GM19397 (cell line): ENCODE measurements at regions not wholly inside any gene's neighbourhood (a gene's known extent, or its start where the extent isn't known, plus 50 kb on each side); places are given as distances from the start of the nearest gene placed in this dataset.

ENCODE experiments used
- ATAC-seq: cut with Tn5 transposase; IDR thresholded peaks from one replicate; pipeline ENCODE4 v1.9.1; 2021; ENCODE audit warnings: mild to moderate bottlenecking, moderate library complexity; ENCODE audit not compliant: unreplicated experiment

GRCh38 chr11:19482319-19483100, 230.1 kb upstream of the NAV2 start:
- ATAC-seq, result no peak

DNA sequence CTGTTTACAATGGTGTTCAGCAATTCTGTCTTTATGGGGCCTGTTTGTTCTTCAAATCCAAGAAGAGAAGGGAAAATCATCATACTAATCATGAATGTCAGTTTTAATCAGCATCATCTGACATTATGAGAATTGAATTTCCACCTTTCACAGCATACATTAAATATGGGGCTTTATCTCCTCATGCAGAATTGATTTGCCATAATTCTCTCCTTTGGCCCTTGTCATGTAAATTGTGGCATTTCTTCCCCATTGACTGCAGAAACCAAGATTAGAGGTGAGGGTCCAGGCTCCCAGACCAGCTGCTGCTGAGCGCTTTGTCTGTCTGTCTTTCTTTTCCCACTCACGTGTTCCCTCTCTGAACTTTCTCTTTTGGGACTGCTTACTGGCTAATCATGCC, 232.1 kb upstream of the NAV2 start:
- ATAC-seq, result no peak

- no peak for ATAC-seq
Measured at GRCh38 chr11:19478891-19479290, 233.7 kb upstream of the NAV2 start.

DNA sequence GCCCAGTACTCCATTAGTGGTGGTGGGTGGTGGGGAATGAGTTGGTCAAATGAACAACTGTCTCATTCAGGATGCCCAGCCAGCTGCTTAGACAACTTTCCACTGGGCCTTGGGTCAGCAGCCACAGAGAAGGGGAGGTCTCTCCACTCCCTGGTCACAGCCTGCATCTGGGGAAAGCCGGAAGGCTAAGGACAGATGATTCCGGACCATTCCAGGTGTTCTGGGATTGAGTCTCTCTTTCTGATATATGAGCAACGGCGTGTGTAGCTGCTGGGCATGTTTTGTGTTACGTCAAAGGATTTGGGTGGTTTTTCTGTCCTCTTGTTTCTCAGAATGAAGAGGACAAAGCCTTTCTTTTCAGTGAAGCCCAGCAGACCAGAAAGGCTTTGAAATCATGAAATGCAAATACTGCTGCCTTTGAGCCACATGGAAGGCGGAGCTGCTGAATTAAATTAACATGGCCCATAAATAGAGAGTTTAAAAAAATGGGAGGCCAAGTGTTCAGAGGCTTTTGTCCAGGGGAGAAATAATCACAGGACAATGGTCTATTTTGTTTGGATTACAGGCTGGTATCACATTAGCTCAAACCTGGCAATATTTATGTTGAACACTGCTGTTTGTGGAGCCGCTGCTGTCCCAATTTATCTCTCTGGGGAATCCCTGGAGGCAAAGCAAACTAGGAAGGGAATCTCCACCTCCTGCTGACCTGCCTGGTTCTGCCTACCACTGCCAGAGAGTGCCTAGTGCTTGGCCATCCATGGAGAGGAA, 234.4 kb upstream of the E2F8 start:
- peak; percentile 75 for ATAC-seq

DNA sequence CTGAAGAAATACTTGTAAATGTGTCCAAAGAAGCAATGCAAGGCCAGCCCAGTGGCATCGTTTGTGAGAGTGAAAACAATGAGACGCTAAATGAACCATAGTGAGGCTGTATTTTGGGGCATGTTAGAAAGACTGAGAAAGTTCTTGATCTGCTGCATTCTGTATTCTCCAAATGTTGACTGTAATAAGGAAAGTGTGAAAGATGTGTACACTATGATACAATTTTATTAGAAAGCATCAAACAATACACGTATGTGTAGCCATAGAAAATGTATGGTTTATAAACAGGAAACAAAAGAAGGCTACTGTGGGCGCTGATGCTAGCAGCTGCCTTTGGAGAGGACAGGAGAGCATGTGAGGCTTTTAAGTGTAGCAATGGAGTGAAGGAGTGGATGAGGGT, 233.5 kb upstream of the E2F8 start:
- ATAC-seq, result no peak

GRCh38 chr11:19472679-19473078, 231.9 kb upstream of the E2F8 start:
- no peak for ATAC-seq

- no peak for ATAC-seq
Measured at GRCh38 chr11:19467904-19468303, 227.2 kb upstream of the E2F8 start.

- no peak for ATAC-seq
Measured at GRCh38 chr11:19466314-19466713, 225.6 kb upstream of the E2F8 start.

DNA sequence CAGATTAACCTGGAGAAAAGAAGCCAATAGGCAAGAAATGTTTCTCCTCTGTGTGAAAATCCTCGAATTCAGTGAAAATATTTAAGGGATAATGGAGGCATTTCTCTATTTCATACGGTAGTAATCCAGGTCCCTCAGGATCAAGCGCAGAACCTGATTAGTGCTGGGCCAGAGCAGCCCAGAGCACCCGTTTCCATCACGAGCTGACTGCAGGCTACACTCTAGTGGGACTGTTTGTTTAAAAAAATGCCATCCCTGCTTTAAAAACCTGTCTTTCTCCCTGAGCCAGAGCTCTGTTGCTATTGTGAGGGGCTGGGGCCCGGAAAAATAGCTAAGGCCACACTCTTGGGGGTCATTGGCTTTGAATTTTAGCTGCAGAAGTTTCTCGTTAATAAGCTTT, 223.2 kb upstream of the E2F8 start:
- no peak for ATAC-seq

GRCh38 chr11:19460718-19461405, 220.1 kb upstream of the E2F8 start:
- no peak for ATAC-seq

GRCh38 chr11:19459240-19459639, 218.5 kb upstream of the E2F8 start:
- no peak for ATAC-seq

- ATAC-seq, result no peak
Measured at GRCh38 chr11:19458721-19459120, 218.0 kb upstream of the E2F8 start.

GRCh38 chr11:19458231-19458630, 217.5 kb upstream of the E2F8 start:
- no peak for ATAC-seq

DNA sequence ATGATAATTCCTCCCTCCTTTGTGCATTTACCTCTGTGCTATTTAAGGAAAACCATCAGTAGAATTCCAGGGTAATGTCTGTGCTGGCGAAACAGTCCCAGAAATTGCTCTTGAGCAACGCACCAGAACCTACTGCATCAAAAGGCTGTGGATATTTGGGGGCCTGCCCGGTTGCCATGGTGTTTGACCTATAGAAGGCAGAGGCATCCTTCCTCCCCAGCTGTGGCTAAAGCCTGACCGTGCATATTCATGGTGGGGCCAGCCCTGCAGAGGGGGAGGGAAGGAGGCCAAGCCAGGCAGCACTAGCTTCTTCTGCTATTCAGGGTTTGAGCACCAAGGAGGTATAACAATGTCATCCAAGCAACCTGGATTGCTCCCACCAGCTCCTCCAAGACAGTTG, 215.0 kb upstream of the E2F8 start:
- no peak for ATAC-seq

- ATAC-seq, result no peak
Measured at GRCh38 chr11:19453651-19454257, 213.0 kb upstream of the E2F8 start.

- ATAC-seq, result no peak
Measured at GRCh38 chr11:19451609-19452008, 210.9 kb upstream of the E2F8 start.

GRCh38 chr11:19450282-19450681, 209.5 kb upstream of the E2F8 start:
- no peak for ATAC-seq

DNA sequence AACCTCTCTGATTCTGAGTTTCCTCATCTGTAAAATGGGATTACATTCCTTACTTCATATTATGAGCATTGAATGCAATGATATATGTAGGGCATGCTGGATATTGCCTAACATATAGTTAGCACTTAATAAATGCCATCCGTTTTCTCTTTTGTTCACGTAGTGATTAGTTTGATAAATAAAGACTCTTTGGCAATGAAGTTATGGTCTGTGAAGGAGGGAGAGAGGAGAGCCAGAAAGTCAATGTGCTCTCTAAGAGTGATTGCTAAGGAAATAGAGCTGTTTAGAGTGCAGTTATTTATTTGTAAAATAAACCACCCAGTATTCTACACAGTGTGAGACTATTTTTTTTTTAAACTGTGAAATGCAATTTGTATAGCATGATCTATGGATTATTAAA, 207.9 kb upstream of the E2F8 start:
- ATAC-seq, result no peak

GRCh38 chr11:19447150-19447566, 206.4 kb upstream of the E2F8 start:
- no peak for ATAC-seq

- ATAC-seq, result no peak
Measured at GRCh38 chr11:19445771-19446170, 205.0 kb upstream of the E2F8 start.

- ATAC-seq, result no peak
Measured at GRCh38 chr11:19444231-19444630, 203.5 kb upstream of the E2F8 start.
